ENCODE measurements at regions not wholly inside any gene's neighbourhood (a gene's known extent, or its start where the extent isn't known, plus 50 kb on each side); places are given as distances from the start of the nearest gene placed in this dataset.

GRCh38 chr5:124593952-124594351 is 152.5 kb downstream of the ZNF608 start:
- H3K36me3 ChIP-seq = no peaks in the 10 kb centered on the region
- H3K4me1 ChIP-seq = peaks cover 13% of the 10 kb centered on the region
- no peak overlapping the region for H3K27ac ChIP-seq
- TF ChIP-seq, protein P1, sequence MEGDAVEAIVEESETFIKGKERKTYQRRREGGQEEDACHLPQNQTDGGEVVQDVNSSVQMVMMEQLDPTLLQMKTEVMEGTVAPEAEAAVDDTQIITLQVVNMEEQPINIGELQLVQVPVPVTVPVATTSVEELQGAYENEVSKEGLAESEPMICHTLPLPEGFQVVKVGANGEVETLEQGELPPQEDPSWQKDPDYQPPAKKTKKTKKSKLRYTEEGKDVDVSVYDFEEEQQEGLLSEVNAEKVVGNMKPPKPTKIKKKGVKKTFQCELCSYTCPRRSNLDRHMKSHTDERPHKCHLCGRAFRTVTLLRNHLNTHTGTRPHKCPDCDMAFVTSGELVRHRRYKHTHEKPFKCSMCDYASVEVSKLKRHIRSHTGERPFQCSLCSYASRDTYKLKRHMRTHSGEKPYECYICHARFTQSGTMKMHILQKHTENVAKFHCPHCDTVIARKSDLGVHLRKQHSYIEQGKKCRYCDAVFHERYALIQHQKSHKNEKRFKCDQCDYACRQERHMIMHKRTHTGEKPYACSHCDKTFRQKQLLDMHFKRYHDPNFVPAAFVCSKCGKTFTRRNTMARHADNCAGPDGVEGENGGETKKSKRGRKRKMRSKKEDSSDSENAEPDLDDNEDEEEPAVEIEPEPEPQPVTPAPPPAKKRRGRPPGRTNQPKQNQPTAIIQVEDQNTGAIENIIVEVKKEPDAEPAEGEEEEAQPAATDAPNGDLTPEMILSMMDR (IDR thresholded peaks at IDR 0.05) = no peak
- ATAC-seq (no peak), DNase-seq (no peak)
- no peaks in the 10 kb centered on the region for H3K27me3 ChIP-seq (ENCODE audit: low read depth)
- intact Hi-C loops (cut with DNase I) = no loop called here
- no peaks in the 10 kb centered on the region for H3K9me3 ChIP-seq
- H3K4me3 ChIP-seq = no peak overlapping the region

GRCh38 chr5:124592891-124593290 is 153.5 kb downstream of the ZNF608 start:
- intact Hi-C loops (cut with DNase I) = no loop called here
- ATAC-seq = no peak
- Histone ChIP-seq H3K36me3 (no peaks in the 10 kb centered on the region), H3K4me3 (no peak overlapping the region), H3K9me3 (no peaks in the 10 kb centered on the region), H3K27me3 (ENCODE audit: low read depth) (no peaks in the 10 kb centered on the region), H3K4me1 (peaks cover 8% of the 10 kb centered on the region), H3K27ac (no peak overlapping the region)
- TF ChIP-seq, protein P1 (IDR thresholded peaks at IDR 0.05) = no peak
- no peak for DNase-seq

GRCh38 chr5:124591583-124591982 is 154.9 kb downstream of the ZNF608 start:
- TF ChIP-seq, protein P1 (IDR thresholded peaks at IDR 0.05) = no peak
- ATAC-seq = no peak
- no peak for DNase-seq

DNA sequence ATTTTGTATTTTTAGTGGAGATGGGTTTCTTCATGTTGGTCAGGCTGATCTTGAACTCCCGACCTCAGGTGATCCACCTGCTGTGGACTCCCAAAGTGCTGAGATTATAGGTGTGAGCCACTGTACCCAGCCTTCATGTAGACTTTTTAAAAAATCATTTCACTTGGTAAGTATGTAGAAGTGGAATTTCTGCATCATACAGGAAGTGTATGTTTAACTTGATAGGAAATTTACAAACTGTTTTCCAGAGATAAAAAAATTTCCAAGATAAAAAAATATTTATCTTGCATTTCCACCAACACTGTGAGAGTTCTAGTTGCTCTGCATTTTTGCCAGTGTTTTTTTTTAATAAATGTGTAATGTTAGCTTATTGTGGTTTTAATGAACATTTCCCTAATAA is 155.8 kb downstream of the ZNF608 start:
- no peak for DNase-seq
- Histone ChIP-seq H3K27ac (no peak overlapping the region), H3K27me3 (ENCODE audit: low read depth) (no peaks in the 10 kb centered on the region), H3K36me3 (no peaks in the 10 kb centered on the region), H3K4me1 (no peaks in the 10 kb centered on the region), H3K4me3 (no peak overlapping the region), H3K9me3 (no peaks in the 10 kb centered on the region)
- ATAC-seq = no peak
- TF ChIP-seq, protein P1 (IDR thresholded peaks at IDR 0.05) = no peak
- intact Hi-C loops (cut with DNase I) = no loop called here

More at GRCh38 chr5:124591583-124591982, 154.9 kb downstream of the ZNF608 start:
- Histone ChIP-seq H3K36me3 (no peaks in the 10 kb centered on the region), H3K4me1 (no peaks in the 10 kb centered on the region), H3K27me3 (ENCODE audit: low read depth) (no peaks in the 10 kb centered on the region), H3K4me3 (no peak overlapping the region), H3K9me3 (no peaks in the 10 kb centered on the region), H3K27ac (no peak overlapping the region)
- intact Hi-C loops (cut with DNase I) = no loop called here

GRCh38 chr5:124587280-124587679 is 159.2 kb downstream of the ZNF608 start:
- H3K4me3 ChIP-seq = no peak overlapping the region
- intact Hi-C loops (cut with DNase I) = no loop called here
- H3K36me3 ChIP-seq = no peaks in the 10 kb centered on the region
- no peaks in the 10 kb centered on the region for H3K4me1 ChIP-seq
- TF ChIP-seq, protein P1 (IDR thresholded peaks at IDR 0.05) = no peak
- H3K9me3 ChIP-seq = peaks cover 2% of the 10 kb centered on the region
- no peaks in the 10 kb centered on the region for H3K27me3 ChIP-seq (ENCODE audit: low read depth)
- no peak for ATAC-seq
- no peak for DNase-seq
- H3K27ac ChIP-seq = no peak overlapping the region
